GM10248 (cell line): ENCODE measurements at regions not wholly inside any gene's neighbourhood (a gene's known extent, or its start where the extent isn't known, plus 50 kb on each side); places are given as distances from the start of the nearest gene placed in this dataset.
"Not testable (repeated sequence)": the region's sequence is repeated elsewhere in the genome, so short reads cannot be mapped to it uniquely, and the experiment has no call there.

Source experiments
- CTCF ChIA-PET: fragments of 300-600 bp; sonication (Branson Sonifier 250); formaldehyde crosslinking; extraction: SDS; loops from one replicate; lab custom pipeline; 2021; ENCODE audit warnings: antibody characterized with exemption; lab: Yijun Ruan, JAX
- POLR2A ChIA-PET: fragments of 350-650 bp; sonication (Branson Sonifier 250); formaldehyde crosslinking; extraction: SDS; loops from one replicate; lab custom pipeline; 2020; ENCODE audit warnings: antibody characterized with exemption; lab: Yijun Ruan, JAX
- DNase-seq: peaks from one replicate; pipeline ENCODE4 v3.0.0; 2012; ENCODE audit errors: extremely low spot score
- CTCF ChIP-seq: IDR thresholded peaks from 2 replicates; pipeline ENCODE4 v1.5.1; 2012; ENCODE audit warnings: mild to moderate bottlenecking, low read depth; ENCODE audit errors: extremely low read depth, missing control alignments, control extremely low read depth

GRCh38 chr7:121530227-121531174 is 134.4 kb upstream of the FAM3C start:
- ChIA-PET POLR2A (interaction anchor here (0.6 kb wide), 1 partner anchor 15 kb away, joined by 7 read pairs; no protein-coding TSS in a partner anchor), CTCF (interaction anchor here (1.0 to 3.0 kb wide), 11 partner anchors 11 to 464 kb away, joined by 3 to 12 read pairs (median 4); partner anchors contain the start of gene FAM3C)
- no peak for TF ChIP-seq CTCF
- DNase-seq = peak; percentile 54

GRCh38 chr7:121529003-121529402 is 132.9 kb upstream of the FAM3C start:
- ChIA-PET POLR2A (no interaction called here), CTCF (interaction anchor here (1.3 to 3.0 kb wide), 4 partner anchors 19 to 162 kb away, joined by 4 to 12 read pairs (median 10); partner anchors contain the start of gene FAM3C)
- no peak for DNase-seq
- TF ChIP-seq CTCF = no peak

- CTCF ChIA-PET = interaction anchor here (1.1 to 1.5 kb wide), 2 partner anchors 153 to 539 kb away, joined by 3 to 4 read pairs; no protein-coding TSS in a partner anchor
- DNase-seq, POLR2A ChIA-PET: not testable (repeated sequence)
Measured at GRCh38 chr7:121526210-121526609, 130.1 kb upstream of the FAM3C start.

- CTCF ChIA-PET = interaction anchor here (1.4 kb wide), 2 partner anchors 16 to 79 kb away, joined by 3 read pairs; no protein-coding TSS in a partner anchor
- POLR2A ChIA-PET = no interaction called here
- no peak for DNase-seq
- no peak for TF ChIP-seq CTCF
Measured at GRCh38 chr7:121525155-121525819, 129.2 kb upstream of the FAM3C start.

GRCh38 chr7:121521711-121522400 is 125.7 kb upstream of the FAM3C start:
- no peak for DNase-seq
- POLR2A ChIA-PET = interaction anchor here (0.6 kb wide), 1 partner anchor 90 kb away, joined by 3 read pairs; no protein-coding TSS in a partner anchor
- no peak for TF ChIP-seq CTCF
- CTCF ChIA-PET = interaction anchor here (1.3 kb wide), 1 partner anchor 10 kb away, joined by 3 read pairs; no protein-coding TSS in a partner anchor

- CTCF ChIA-PET = interaction anchor here (0.9 to 2.1 kb wide), 4 partner anchors 9 to 154 kb away, joined by 3 to 8 read pairs (median 6); partner anchors contain the start of gene FAM3C
- POLR2A ChIA-PET = no interaction called here
- no peak for DNase-seq
- no peak for TF ChIP-seq CTCF
Measured at GRCh38 chr7:121520911-121521310, 124.8 kb upstream of the FAM3C start.
